G401 (cell line): ENCODE measurements at regions not wholly inside any gene's neighbourhood (a gene's known extent, or its start where the extent isn't known, plus 50 kb on each side); places are given as distances from the start of the nearest gene placed in this dataset.
"Not testable (repeated sequence)": the region's sequence is repeated elsewhere in the genome, so short reads cannot be mapped to it uniquely, and the experiment has no call there.

Experiments
- DNase-seq: peaks from one replicate; pipeline ENCODE4 v3.0.0-alpha.2; 2015; ENCODE audit warnings: low spot score
- in situ Hi-C: cut with HindIII; loops from 2 replicates; pipeline ENCODE4 v1.10.0; 2016; ENCODE audit warnings: low sequenced_read_pairs, mixed read lengths

- in situ Hi-C loops, result no loop called here
- no peak for DNase-seq
These were observed 328.6 kb downstream of the ETAA1 start for GRCh38 chr2:67725731-67726130.

GRCh38 chr2:67726416-67726815, 329.3 kb downstream of the ETAA1 start:
- in situ Hi-C loops, result no loop called here
- no peak for DNase-seq

GRCh38 chr2:67727131-67727530, 330.0 kb downstream of the ETAA1 start:
- no peak for DNase-seq
- in situ Hi-C loops, result no loop called here

- no peak for DNase-seq
- in situ Hi-C loops, result no loop called here
These were observed 330.5 kb downstream of the ETAA1 start for GRCh38 chr2:67727623-67728022.

- in situ Hi-C loops, result no loop called here
- no peak for DNase-seq
These were observed 332.3 kb downstream of the ETAA1 start for GRCh38 chr2:67729474-67729873.

GRCh38 chr2:67733517-67733916, 329.3 kb downstream of the C1D start:
- in situ Hi-C loops, result no loop called here
- DNase-seq, result no peak

- DNase-seq, result no peak
- in situ Hi-C loops, result no loop called here
These were observed 310.6 kb downstream of the C1D start for GRCh38 chr2:67752199-67752598.

- no peak for DNase-seq
- in situ Hi-C loops, result no loop called here
These were observed 309.8 kb downstream of the C1D start for GRCh38 chr2:67752969-67753368.

GRCh38 chr2:67755156-67755882, 307.5 kb downstream of the C1D start:
- in situ Hi-C loops, result no loop called here
- no peak for DNase-seq

GRCh38 chr2:67760995-67761394, 301.8 kb downstream of the C1D start:
- no peak for DNase-seq
- in situ Hi-C loops, result no loop called here

GRCh38 chr2:67771380-67771779, 291.4 kb downstream of the C1D start:
- in situ Hi-C loops, result no loop called here
- no peak for DNase-seq

GRCh38 chr2:67772216-67773170, 290.3 kb downstream of the C1D start:
- in situ Hi-C loops, result no loop called here
- no peak for DNase-seq

GRCh38 chr2:67773851-67774250, 289.0 kb downstream of the C1D start:
- no peak for DNase-seq
- in situ Hi-C loops, result no loop called here

- in situ Hi-C loops, result no loop called here
- DNase-seq, result no peak
These were observed 286.5 kb downstream of the C1D start for GRCh38 chr2:67776276-67776675.

GRCh38 chr2:67777010-67777409, 285.8 kb downstream of the C1D start:
- DNase-seq, result peak; percentile 9
- in situ Hi-C loops, result no loop called here

GRCh38 chr2:67777836-67778429, 284.9 kb downstream of the C1D start:
- in situ Hi-C loops, result no loop called here
- DNase-seq, result no peak

GRCh38 chr2:67780841-67781240, 282.0 kb downstream of the C1D start:
- in situ Hi-C loops, DNase-seq: not testable (repeated sequence)

- in situ Hi-C loops, result no loop called here
- peak; percentile 8 for DNase-seq
These were observed 280.4 kb downstream of the C1D start for GRCh38 chr2:67782443-67782842.

GRCh38 chr2:67783026-67783425, 279.8 kb downstream of the C1D start:
- in situ Hi-C loops, result no loop called here
- no peak for DNase-seq

GRCh38 chr2:67790622-67791021, 272.2 kb downstream of the C1D start:
- in situ Hi-C loops, result no loop called here
- DNase-seq, result no peak
